GM10266 (cell line): ENCODE measurements at regions not wholly inside any gene's neighbourhood (a gene's known extent, or its start where the extent isn't known, plus 50 kb on each side); places are given as distances from the start of the nearest gene placed in this dataset.

Experiments used
- DNase-seq: peaks from one replicate; pipeline ENCODE4 v3.0.0; 2012; ENCODE audit errors: extremely low spot score
- CTCF ChIP-seq: IDR thresholded peaks from 2 replicates; pipeline ENCODE4 v1.5.1; 2012; ENCODE audit warnings: mild to moderate bottlenecking, low read depth; ENCODE audit not compliant: control insufficient read depth, insufficient read depth; ENCODE audit errors: missing control alignments

DNA sequence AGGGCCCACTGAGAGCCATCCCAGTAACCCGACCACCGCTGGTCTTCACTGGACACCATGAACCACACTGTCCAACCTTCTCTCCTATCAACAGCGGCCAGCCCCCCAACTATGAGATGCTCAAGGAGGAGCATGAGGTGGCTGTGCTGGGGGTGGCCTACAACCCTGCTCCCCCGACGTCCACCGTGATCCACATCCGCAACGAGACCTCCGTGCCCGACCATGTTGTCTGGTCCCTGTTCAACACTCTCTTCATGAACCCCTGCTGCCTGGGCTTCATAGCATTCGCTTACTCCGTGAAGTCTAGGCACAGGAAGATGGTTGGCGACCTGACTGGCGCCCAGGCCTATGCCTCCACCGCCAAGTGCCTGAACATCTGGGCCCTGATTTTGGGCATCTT is 423.8 kb upstream of the EPHA5 start:
- no peak for DNase-seq
- TF ChIP-seq CTCF, result no peak

- TF ChIP-seq CTCF, result no peak
- no peak for DNase-seq
Observed at GRCh38 chr4:66091786-66092185, 421.5 kb upstream of the EPHA5 start.

- no peak for TF ChIP-seq CTCF
- DNase-seq, result no peak
Observed at GRCh38 chr4:66073961-66074360, 403.7 kb upstream of the EPHA5 start.

GRCh38 chr4:66071911-66072310 is 401.6 kb upstream of the EPHA5 start:
- DNase-seq, result no peak
- no peak for TF ChIP-seq CTCF

- TF ChIP-seq CTCF, result no peak
- DNase-seq, result no peak
Observed at GRCh38 chr4:66062921-66063320, 392.6 kb upstream of the EPHA5 start.

GRCh38 chr4:66062044-66062443 is 391.8 kb upstream of the EPHA5 start:
- DNase-seq, result no peak
- TF ChIP-seq CTCF, result no peak

- TF ChIP-seq CTCF, result no peak
Observed at GRCh38 chr4:66059556-66059955, 389.3 kb upstream of the EPHA5 start.

More at GRCh38 chr4:66059556-66059955, 389.3 kb upstream of the EPHA5 start:
- no peak for DNase-seq
